Glutamatergic neuron (in vitro differentiated cells): ENCODE measurements at regions not wholly inside any gene's neighbourhood (a gene's known extent, or its start where the extent isn't known, plus 50 kb on each side); places are given as distances from the start of the nearest gene placed in this dataset.

Experiments used
- DNase-seq: peaks from one replicate; pipeline ENCODE4 v3.0.0; 2022
- H3K27ac Mint-ChIP-seq: one replicate; pipeline ENCODE4 v1.8.0; 2020; ENCODE audit warnings: mild to moderate bottlenecking, mixed read lengths, inconsistent platforms; ENCODE audit not compliant: unreplicated experiment
- H3K27me3 Mint-ChIP-seq: one replicate; pipeline ENCODE4 v1.8.0; 2020; ENCODE audit warnings: mild to moderate bottlenecking, moderate library complexity, mixed read lengths, inconsistent platforms; ENCODE audit not compliant: unreplicated experiment
- H3K36me3 Mint-ChIP-seq: one replicate; pipeline ENCODE4 v1.8.0; 2020; ENCODE audit warnings: mild to moderate bottlenecking, mixed read lengths, inconsistent platforms; ENCODE audit not compliant: unreplicated experiment
- H3K4me1 Mint-ChIP-seq: one replicate; pipeline ENCODE4 v1.8.0; 2020; ENCODE audit warnings: mild to moderate bottlenecking, low read depth, mixed read lengths, inconsistent platforms; ENCODE audit not compliant: unreplicated experiment
- H3K4me3 Mint-ChIP-seq: one replicate; pipeline ENCODE4 v1.8.0; 2020; ENCODE audit warnings: mild to moderate bottlenecking, mixed read lengths, inconsistent platforms; ENCODE audit not compliant: unreplicated experiment
- H3K9me3 Mint-ChIP-seq: one replicate; pipeline ENCODE4 v1.8.0; 2020; ENCODE audit warnings: mild to moderate bottlenecking, moderate library complexity, mixed read lengths, inconsistent platforms; ENCODE audit not compliant: unreplicated experiment
- CTCF ChIP-seq: fragments of 200-600 bp; sonication (generic); IDR thresholded peaks from one replicate; pipeline ENCODE4 v1.5.0; 2021; ENCODE audit not compliant: partially characterized antibody, unreplicated experiment

DNA sequence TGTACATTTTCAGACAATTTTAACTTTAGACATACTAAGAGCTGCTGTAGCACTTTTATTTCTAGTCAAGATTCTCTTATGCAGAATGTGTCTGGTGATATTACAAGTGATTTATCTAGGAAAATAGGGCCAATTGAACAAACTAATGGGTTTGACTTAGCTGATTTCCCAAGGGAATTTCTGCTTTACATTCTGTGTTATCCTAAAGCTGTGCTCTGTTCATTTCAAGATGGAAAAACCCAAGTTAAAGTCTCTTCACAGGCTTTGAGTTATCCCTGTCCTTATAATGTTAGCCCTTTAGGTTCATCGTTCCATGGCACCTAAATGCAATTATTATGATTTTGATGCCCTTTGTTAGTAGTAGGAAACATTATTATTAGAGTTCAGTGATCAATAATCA lies 704.9 kb upstream of the CDH18 start:
- Mint-ChIP-seq H3K27ac (no peak overlapping the region), H3K27me3 (no peaks in the 10 kb centered on the region), H3K9me3 (no peaks in the 10 kb centered on the region), H3K4me1 (peaks cover 6% of the 10 kb centered on the region), H3K4me3 (no peak overlapping the region), H3K36me3 (no peaks in the 10 kb centered on the region)
- no peak for DNase-seq
- TF ChIP-seq CTCF = no peak

DNA sequence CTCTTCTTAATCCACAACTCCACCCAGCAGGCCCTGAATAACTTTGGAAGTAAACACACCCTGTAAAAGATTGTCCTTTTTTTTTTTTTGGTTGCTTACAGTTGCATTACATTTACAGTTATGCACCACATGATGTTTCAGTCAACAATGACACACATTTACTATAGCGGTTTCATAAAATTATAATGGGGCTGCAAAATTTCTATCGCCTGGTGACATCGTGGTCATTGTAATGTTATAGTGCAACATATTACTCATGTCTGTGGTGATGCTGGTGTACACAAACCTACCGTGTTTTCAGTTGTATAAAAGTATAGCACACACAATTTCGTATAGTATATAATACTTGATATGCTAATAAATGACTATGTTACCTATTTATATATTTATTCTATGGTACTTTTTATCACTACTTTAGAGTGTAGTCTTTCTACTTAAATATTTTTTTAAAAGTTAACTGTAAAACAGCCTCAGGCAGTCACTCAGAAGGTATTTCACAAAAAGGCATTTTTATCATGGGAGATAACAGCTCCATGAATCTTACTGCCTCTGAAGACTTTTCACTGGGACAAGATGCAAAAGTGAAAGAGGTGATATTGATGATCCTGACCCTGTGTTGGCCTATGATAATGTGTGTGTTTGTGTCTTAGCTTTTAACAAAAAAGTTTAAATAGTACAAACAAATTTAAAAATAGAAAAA lies 695.4 kb upstream of the CDH18 start:
- no peak overlapping the region for H3K4me3 Mint-ChIP-seq
- H3K27me3 Mint-ChIP-seq = no peaks in the 10 kb centered on the region
- H3K27ac Mint-ChIP-seq = no peak overlapping the region
- H3K9me3 Mint-ChIP-seq = no peaks in the 10 kb centered on the region
- TF ChIP-seq CTCF = no peak
- H3K36me3 Mint-ChIP-seq = no peaks in the 10 kb centered on the region
- H3K4me1 Mint-ChIP-seq = no peaks in the 10 kb centered on the region
- no peak for DNase-seq

- Mint-ChIP-seq H3K27me3 (no peaks in the 10 kb centered on the region), H3K27ac (no peak overlapping the region), H3K36me3 (no peaks in the 10 kb centered on the region), H3K4me3 (no peak overlapping the region), H3K4me1 (no peaks in the 10 kb centered on the region), H3K9me3 (no peaks in the 10 kb centered on the region)
- no peak for TF ChIP-seq CTCF
- DNase-seq = no peak
These were observed 692.8 kb upstream of the CDH18 start for GRCh38 chr5:20680718-20681302.

GRCh38 chr5:20678814-20679298 lies 690.9 kb upstream of the CDH18 start:
- H3K36me3 Mint-ChIP-seq = no peaks in the 10 kb centered on the region
- H3K27me3 Mint-ChIP-seq = no peaks in the 10 kb centered on the region
- H3K27ac Mint-ChIP-seq = no peak overlapping the region
- no peaks in the 10 kb centered on the region for H3K4me1 Mint-ChIP-seq
- TF ChIP-seq CTCF = no peak
- H3K4me3 Mint-ChIP-seq = no peak overlapping the region
- DNase-seq = no peak
- no peaks in the 10 kb centered on the region for H3K9me3 Mint-ChIP-seq

DNA sequence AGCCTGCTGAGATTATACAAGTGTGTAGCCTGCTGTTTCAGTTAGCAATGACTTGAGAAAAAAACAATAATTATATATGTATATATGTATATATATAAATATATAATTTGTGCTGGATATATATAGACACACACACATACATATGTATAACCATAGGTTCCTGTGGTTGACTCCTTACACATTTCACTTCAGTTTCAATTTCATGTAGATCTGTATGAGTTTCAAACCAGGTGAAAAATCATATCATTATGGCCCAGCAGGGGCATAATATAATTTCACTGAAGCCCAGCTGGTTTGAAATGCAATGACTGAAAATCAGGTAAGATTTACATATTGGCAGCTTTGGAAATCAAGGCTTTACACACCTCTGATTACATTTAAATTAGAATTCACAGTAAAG lies 690.4 kb upstream of the CDH18 start:
- no peaks in the 10 kb centered on the region for H3K27me3 Mint-ChIP-seq
- H3K27ac Mint-ChIP-seq = no peak overlapping the region
- H3K4me1 Mint-ChIP-seq = no peaks in the 10 kb centered on the region
- H3K36me3 Mint-ChIP-seq = no peaks in the 10 kb centered on the region
- H3K9me3 Mint-ChIP-seq = no peaks in the 10 kb centered on the region
- H3K4me3 Mint-ChIP-seq = no peak overlapping the region
- no peak for DNase-seq
- TF ChIP-seq CTCF = no peak
